Kidney epithelial cell (primary cell): ENCODE measurements at regions not wholly inside any gene's neighbourhood (a gene's known extent, or its start where the extent isn't known, plus 50 kb on each side); places are given as distances from the start of the nearest gene placed in this dataset.
A peak's percentile ranks its signal among the peaks of the same experiment; 100 is the strongest.

Experiments
- DNase-seq: peaks from one replicate; pipeline ENCODE4 v3.0.0-alpha.2; 2010; ENCODE audit warnings: low read depth
- H3K27me3 ChIP-seq: 2 replicates; pipeline ENCODE4 v1.6.0; 2011; ENCODE audit warnings: low read length; ENCODE audit not compliant: control insufficient read depth, insufficient read depth
- H3K36me3 ChIP-seq: 2 replicates; pipeline ENCODE4 v1.5.1; 2011; ENCODE audit warnings: low read length; ENCODE audit not compliant: control insufficient read depth, insufficient read depth
- H3K4me3 ChIP-seq: 2 replicates; pipeline ENCODE4 v1.5.1; 2011; ENCODE audit warnings: low read depth, mild to moderate bottlenecking, control low read depth, low read length
- CTCF ChIP-seq: IDR thresholded peaks from 2 replicates; pipeline ENCODE4 v1.5.1; 2011; ENCODE audit warnings: mild to moderate bottlenecking, moderate library complexity, low read length, control low read depth, inconsistent platforms; ENCODE audit not compliant: insufficient read depth, poor library complexity, severe bottlenecking

- TF ChIP-seq CTCF, result no peak
- no peaks in the 10 kb centered on the region for H3K27me3 ChIP-seq
- peak; percentile 97 for DNase-seq
- no peaks in the 10 kb centered on the region for H3K36me3 ChIP-seq
- H3K4me3 ChIP-seq, result no peak overlapping the region
Measured at GRCh38 chr14:58731465-58732293, 93.9 kb downstream of the DACT1 start.

GRCh38 chr14:58732387-58732786 is 94.6 kb downstream of the DACT1 start:
- Histone ChIP-seq H3K36me3 (no peaks in the 10 kb centered on the region), H3K4me3 (no peak overlapping the region), H3K27me3 (no peaks in the 10 kb centered on the region)
- DNase-seq, result no peak
- TF ChIP-seq CTCF, result no peak

GRCh38 chr14:58733451-58734208 is 95.9 kb downstream of the DACT1 start:
- no peak for TF ChIP-seq CTCF
- H3K27me3 ChIP-seq, result no peaks in the 10 kb centered on the region
- DNase-seq, result no peak
- no peak overlapping the region for H3K4me3 ChIP-seq
- no peaks in the 10 kb centered on the region for H3K36me3 ChIP-seq

GRCh38 chr14:58735596-58735995 is 97.8 kb downstream of the DACT1 start:
- no peak overlapping the region for H3K4me3 ChIP-seq
- no peak for DNase-seq
- no peaks in the 10 kb centered on the region for H3K27me3 ChIP-seq
- no peak for TF ChIP-seq CTCF
- H3K36me3 ChIP-seq, result no peaks in the 10 kb centered on the region

GRCh38 chr14:58736606-58737005 is 98.8 kb downstream of the DACT1 start:
- no peak for TF ChIP-seq CTCF
- Histone ChIP-seq H3K4me3 (no peak overlapping the region), H3K27me3 (no peaks in the 10 kb centered on the region), H3K36me3 (no peaks in the 10 kb centered on the region)
- no peak for DNase-seq
